IMR-90 (cell line): ENCODE measurements at regions not wholly inside any gene's neighbourhood (a gene's known extent, or its start where the extent isn't known, plus 50 kb on each side); places are given as distances from the start of the nearest gene placed in this dataset.

Experiments used
- BHLHE40 ChIP-seq: fragments of 150-350 bp; IDR thresholded peaks from 2 replicates; pipeline ENCODE4 v1.6.1; 2016; ENCODE audit warnings: mild to moderate bottlenecking, low read depth, low read length
- CEBPB ChIP-seq: IDR thresholded peaks from 2 replicates; pipeline ENCODE4 v1.6.1; 2012; ENCODE audit warnings: low read depth, low read length, improper control_type of control experiment
- FOS ChIP-seq: fragments of 150-350 bp; IDR thresholded peaks from 2 replicates; pipeline ENCODE4 v1.6.1; 2016; ENCODE audit warnings: low read depth, low read length
- MAFK ChIP-seq: IDR thresholded peaks from 2 replicates; pipeline ENCODE4 v1.6.1; 2012; ENCODE audit warnings: low read depth, low read length, improper control_type of control experiment
- MAZ ChIP-seq: IDR thresholded peaks from 2 replicates; pipeline ENCODE4 v1.6.1; 2012; ENCODE audit warnings: low read depth, mild to moderate bottlenecking, low read length, improper control_type of control experiment, moderate library complexity, borderline replicate concordance
- MXI1 ChIP-seq: IDR thresholded peaks from 2 replicates; pipeline ENCODE4 v1.6.1; 2012; ENCODE audit warnings: low read depth, mild to moderate bottlenecking, low read length, moderate library complexity, borderline replicate concordance
- NFE2L2 ChIP-seq: fragments of 150-350 bp; IDR thresholded peaks from 2 replicates; pipeline ENCODE4 v1.6.1; 2016; ENCODE audit warnings: low read depth, mild to moderate bottlenecking, low read length
- POLR2A ChIP-seq: IDR thresholded peaks from 2 replicates; pipeline ENCODE4 v1.6.1; 2012; ENCODE audit warnings: mild to moderate bottlenecking, low read depth, low read length
- RAD21 ChIP-seq: IDR thresholded peaks from 2 replicates; pipeline ENCODE4 v1.6.1; 2012; ENCODE audit warnings: low read length, improper control_type of control experiment
- RCOR1 ChIP-seq: IDR thresholded peaks from 2 replicates; pipeline ENCODE4 v1.6.1; 2012; ENCODE audit warnings: mild to moderate bottlenecking, low read length, improper control_type of control experiment; ENCODE audit not compliant: insufficient replicate concordance
- RFX5 ChIP-seq: IDR thresholded peaks from 2 replicates; pipeline ENCODE4 v1.8.0; 2012; ENCODE audit warnings: low read depth, mild to moderate bottlenecking, low read length, moderate library complexity
- USF2 ChIP-seq: fragments of 150-350 bp; IDR thresholded peaks from 2 replicates; pipeline ENCODE4 v1.6.1; 2017; ENCODE audit warnings: mild to moderate bottlenecking, antibody characterized with exemption, low read length, low read depth
- TF ChIP-seq, protein P1 (sequence below): conservative IDR thresholded peaks from 2 replicates; pipeline ENCODE4 v1.5.1; 2012; ENCODE audit warnings: mild to moderate bottlenecking, low read depth, low read length, improper control_type of control experiment

DNA sequence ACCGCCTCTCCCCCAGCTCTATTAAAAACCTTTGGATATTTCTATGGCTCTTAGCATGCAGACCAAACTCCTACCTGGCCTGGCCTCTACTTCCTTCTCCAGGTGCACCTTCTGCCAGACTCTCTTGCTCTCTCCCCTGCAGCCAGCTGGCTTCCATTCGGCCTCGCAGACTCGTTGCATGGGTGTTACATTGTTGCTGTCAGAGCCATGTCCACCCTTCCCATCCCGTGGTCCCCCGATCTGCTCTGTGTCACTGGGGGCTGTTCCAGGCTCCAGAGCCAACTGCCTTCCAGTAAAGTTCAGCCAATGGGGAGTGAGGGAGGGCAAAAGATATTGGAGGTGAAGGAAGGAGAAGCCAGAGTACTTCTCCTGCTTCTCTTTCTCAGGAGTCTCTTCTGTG, 112.5 kb upstream of the LGALSL start:
- TF ChIP-seq, protein P1, sequence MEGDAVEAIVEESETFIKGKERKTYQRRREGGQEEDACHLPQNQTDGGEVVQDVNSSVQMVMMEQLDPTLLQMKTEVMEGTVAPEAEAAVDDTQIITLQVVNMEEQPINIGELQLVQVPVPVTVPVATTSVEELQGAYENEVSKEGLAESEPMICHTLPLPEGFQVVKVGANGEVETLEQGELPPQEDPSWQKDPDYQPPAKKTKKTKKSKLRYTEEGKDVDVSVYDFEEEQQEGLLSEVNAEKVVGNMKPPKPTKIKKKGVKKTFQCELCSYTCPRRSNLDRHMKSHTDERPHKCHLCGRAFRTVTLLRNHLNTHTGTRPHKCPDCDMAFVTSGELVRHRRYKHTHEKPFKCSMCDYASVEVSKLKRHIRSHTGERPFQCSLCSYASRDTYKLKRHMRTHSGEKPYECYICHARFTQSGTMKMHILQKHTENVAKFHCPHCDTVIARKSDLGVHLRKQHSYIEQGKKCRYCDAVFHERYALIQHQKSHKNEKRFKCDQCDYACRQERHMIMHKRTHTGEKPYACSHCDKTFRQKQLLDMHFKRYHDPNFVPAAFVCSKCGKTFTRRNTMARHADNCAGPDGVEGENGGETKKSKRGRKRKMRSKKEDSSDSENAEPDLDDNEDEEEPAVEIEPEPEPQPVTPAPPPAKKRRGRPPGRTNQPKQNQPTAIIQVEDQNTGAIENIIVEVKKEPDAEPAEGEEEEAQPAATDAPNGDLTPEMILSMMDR, result no peak
- TF ChIP-seq POLR2A (no peak), BHLHE40 (no peak), RAD21 (no peak), RCOR1 (no peak), RFX5 (no peak), MXI1 (no peak), USF2 (no peak), NFE2L2 (no peak), FOS (no peak), MAZ (no peak), CEBPB (no peak), MAFK (no peak)
